ENCODE measurements at regions not wholly inside any gene's neighbourhood (a gene's known extent, or its start where the extent isn't known, plus 50 kb on each side); places are given as distances from the start of the nearest gene placed in this dataset.

DNA sequence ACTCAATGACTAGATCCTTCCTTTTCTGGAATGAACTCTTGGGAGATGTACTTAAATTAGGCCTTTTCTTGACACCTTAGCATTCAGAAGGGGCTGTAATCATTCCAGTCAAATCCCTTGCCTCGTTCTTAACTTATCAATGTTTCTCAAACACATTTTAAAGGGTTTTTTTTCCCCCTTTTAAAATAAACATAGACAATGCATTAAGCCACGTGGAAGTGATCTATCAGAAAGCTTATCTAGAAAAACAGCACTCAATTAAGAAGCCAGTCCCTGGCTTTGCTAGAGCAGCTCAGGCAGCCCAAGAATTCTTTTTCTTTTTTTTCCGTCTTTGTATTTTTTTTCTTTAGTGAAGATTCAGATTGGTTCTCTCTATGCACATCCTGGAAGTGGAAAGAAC is 118.2 kb downstream of the PCDH7 start:
- Histone ChIP-seq H3K36me3 (ENCODE audit: insufficient read depth, low read length) (no peaks in the 10 kb centered on the region), H3K4me3 (ENCODE audit: low read depth in 1 of 2, low read length in 2 of 2) (no peak overlapping the region), H3K27ac (ENCODE audit: low read depth, low read length) (no peak overlapping the region), H3K27me3 (ENCODE audit: control insufficient read depth in 1 of 2, insufficient read depth in 2 of 2, low read length in 2 of 2) (no peaks in the 10 kb centered on the region), H3K4me1 (ENCODE audit: insufficient read depth, low read length) (peaks cover 26% of the 10 kb centered on the region), H3K9ac (ENCODE audit: low read length) (no peak overlapping the region), H3K9me3 (ENCODE audit: low read length) (no peaks in the 10 kb centered on the region)

DNA sequence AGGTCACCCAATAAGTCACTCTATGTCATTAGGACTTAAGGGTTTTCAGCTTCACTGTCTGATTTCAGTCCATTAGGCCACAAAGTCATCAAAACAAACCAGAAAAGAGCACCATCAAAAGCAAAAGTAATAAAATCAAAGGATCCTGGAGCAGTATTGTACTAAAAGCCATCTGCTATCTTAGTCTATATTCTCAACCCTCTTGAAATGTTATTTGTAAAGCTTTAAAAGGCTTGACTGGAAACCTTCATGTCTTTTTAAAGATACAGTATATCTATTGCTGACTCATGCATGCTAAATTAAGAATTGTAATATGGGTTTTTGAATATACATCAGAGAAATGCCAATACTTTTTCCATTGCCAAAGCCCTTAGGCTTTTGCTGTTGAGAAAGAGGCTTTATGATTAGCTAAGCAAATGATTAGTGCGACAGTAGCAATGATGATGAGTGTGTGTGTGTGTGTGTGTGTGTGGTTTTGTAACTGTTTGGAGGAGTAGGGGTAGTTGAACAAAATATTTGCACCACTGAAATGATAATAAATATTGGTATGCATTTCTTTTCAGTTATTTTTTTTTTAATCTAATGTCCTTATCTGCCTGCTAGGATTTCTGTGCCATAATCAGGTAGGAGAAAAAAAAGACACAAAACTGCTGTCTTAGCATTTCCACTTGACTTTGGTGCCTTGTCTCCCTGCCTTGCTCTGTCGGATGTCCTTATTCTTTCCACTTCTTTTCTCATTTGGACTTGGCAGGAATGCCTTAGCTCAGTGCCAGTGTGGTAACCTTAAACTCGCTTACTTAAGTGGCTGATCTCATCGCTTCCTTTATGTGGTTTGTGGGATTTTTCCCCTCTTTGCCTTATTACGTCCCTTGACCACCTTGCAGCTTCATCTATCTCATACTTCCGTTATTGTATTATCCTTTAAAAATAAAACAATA is 119.7 kb downstream of the PCDH7 start:
- no peak overlapping the region for H3K27ac ChIP-seq (ENCODE audit: low read depth, low read length)
- peaks cover 21% of the 10 kb centered on the region for H3K4me1 ChIP-seq (ENCODE audit: insufficient read depth, low read length)
- H3K36me3 ChIP-seq (ENCODE audit: insufficient read depth, low read length), result no peaks in the 10 kb centered on the region
- H3K9me3 ChIP-seq (ENCODE audit: low read length), result no peaks in the 10 kb centered on the region
- H3K9ac ChIP-seq (ENCODE audit: low read length), result no peak overlapping the region
- H3K4me3 ChIP-seq (ENCODE audit: low read depth in 1 of 2, low read length in 2 of 2), result no peak overlapping the region
- no peaks in the 10 kb centered on the region for H3K27me3 ChIP-seq (ENCODE audit: control insufficient read depth in 1 of 2, insufficient read depth in 2 of 2, low read length in 2 of 2)

DNA sequence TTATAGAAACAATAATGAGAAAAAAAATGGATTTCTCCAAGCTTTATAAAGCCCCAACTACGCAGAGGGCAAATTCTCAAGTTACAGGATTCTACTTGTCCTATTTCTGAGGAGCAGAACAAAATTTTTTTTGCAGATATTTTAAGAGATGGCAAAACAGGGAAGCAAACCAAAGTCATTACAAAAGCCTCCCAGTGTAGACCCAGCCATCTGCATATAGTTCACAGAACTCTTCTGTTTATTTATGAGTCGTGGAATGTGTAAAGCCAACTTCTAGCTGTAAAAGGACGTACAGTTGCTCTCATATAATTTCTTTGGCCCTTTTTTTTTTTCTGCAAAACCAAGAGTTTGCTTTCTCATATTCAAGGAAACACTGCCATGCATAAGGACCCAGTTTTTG is 120.4 kb downstream of the PCDH7 start:
- Histone ChIP-seq H3K9ac (ENCODE audit: low read length) (no peak overlapping the region), H3K27me3 (ENCODE audit: control insufficient read depth in 1 of 2, insufficient read depth in 2 of 2, low read length in 2 of 2) (no peaks in the 10 kb centered on the region), H3K27ac (ENCODE audit: low read depth, low read length) (no peak overlapping the region), H3K36me3 (ENCODE audit: insufficient read depth, low read length) (no peaks in the 10 kb centered on the region), H3K4me3 (ENCODE audit: low read depth in 1 of 2, low read length in 2 of 2) (no peak overlapping the region), H3K9me3 (ENCODE audit: low read length) (no peaks in the 10 kb centered on the region), H3K4me1 (ENCODE audit: insufficient read depth, low read length) (peaks cover 16% of the 10 kb centered on the region)

DNA sequence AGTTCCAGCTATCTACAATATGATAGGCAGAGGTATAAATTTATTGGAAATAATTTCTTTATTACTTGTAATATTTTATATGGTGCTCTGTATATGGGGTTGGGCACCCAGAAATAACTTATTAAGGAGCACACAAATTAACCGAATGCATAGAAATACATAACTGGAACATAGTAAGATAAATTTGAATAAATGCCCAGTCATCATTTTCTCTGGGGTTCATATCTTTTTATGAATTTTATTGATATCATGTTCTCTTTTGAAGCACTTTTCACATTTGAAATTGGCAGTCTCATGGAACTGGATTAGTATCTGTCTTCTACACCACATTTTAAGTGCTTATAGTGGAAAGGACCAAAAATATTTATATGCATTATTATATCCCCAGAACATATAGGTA is 122.0 kb downstream of the PCDH7 start:
- no peak overlapping the region for H3K27ac ChIP-seq (ENCODE audit: low read depth, low read length)
- H3K27me3 ChIP-seq (ENCODE audit: control insufficient read depth in 1 of 2, insufficient read depth in 2 of 2, low read length in 2 of 2), result no peaks in the 10 kb centered on the region
- no peaks in the 10 kb centered on the region for H3K9me3 ChIP-seq (ENCODE audit: low read length)
- H3K36me3 ChIP-seq (ENCODE audit: insufficient read depth, low read length), result no peaks in the 10 kb centered on the region
- H3K4me3 ChIP-seq (ENCODE audit: low read depth in 1 of 2, low read length in 2 of 2), result no peak overlapping the region
- H3K9ac ChIP-seq (ENCODE audit: low read length), result no peak overlapping the region
- peaks cover 8% of the 10 kb centered on the region for H3K4me1 ChIP-seq (ENCODE audit: insufficient read depth, low read length)

DNA sequence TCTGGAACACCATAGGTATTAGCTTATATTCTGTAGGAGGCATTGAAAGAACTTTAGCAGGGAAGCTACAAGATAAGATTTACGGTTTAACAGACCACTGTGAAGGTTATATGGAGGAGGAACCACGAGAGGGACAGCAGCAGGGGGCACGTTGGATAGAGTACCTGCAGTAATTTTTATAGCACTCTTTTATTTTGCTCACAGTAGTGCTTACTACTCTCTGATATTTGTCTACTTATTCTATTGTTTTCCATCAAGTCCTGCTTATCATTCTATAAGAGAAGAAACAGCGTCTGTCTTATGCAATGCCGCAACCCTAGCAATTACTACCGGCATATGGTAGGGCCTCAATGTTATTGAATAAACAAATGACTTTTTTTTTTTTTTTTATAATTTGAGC is 122.5 kb downstream of the PCDH7 start:
- no peaks in the 10 kb centered on the region for H3K27me3 ChIP-seq (ENCODE audit: control insufficient read depth in 1 of 2, insufficient read depth in 2 of 2, low read length in 2 of 2)
- no peak overlapping the region for H3K27ac ChIP-seq (ENCODE audit: low read depth, low read length)
- H3K4me1 ChIP-seq (ENCODE audit: insufficient read depth, low read length), result peaks cover 5% of the 10 kb centered on the region
- no peaks in the 10 kb centered on the region for H3K36me3 ChIP-seq (ENCODE audit: insufficient read depth, low read length)
- H3K4me3 ChIP-seq (ENCODE audit: low read depth in 1 of 2, low read length in 2 of 2), result no peak overlapping the region
- H3K9me3 ChIP-seq (ENCODE audit: low read length), result no peaks in the 10 kb centered on the region
- H3K9ac ChIP-seq (ENCODE audit: low read length), result no peak overlapping the region

DNA sequence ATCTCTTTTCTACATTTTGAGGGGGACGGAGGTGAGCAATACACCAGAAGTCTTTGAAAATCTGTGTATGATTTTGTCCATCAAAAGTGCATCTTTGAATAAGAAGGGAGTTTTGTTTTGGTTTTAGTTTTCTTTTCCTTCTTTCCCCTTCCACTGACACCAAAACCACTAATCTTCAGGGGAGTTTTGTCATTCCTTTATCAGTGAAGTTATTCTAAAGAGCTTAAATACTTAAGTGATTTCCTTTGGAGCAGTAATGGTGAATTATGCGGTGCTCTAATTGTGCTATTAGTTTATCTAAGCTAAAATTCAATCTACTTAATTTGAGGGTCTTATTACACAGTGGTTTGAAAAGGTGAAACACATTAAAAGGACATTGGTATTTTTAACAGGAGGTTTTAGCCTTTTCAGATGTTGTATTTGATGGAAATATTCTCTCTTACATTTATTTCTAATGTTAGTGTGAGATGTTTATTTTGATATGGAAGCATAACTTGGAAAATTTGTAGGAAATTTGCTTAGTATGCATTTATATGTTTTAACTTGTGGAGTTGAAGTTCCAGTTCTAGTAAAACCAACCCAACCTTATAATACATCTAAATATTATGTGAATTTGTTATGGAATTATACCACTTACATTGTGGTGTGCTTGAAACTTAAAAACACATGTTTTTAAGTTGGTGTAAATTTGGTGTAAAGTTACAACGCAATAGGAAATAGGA is 124.9 kb downstream of the PCDH7 start:
- no peak overlapping the region for H3K9ac ChIP-seq (ENCODE audit: low read length)
- H3K27ac ChIP-seq (ENCODE audit: low read depth, low read length), result no peak overlapping the region
- no peak overlapping the region for H3K4me3 ChIP-seq (ENCODE audit: low read depth in 1 of 2, low read length in 2 of 2)
- no peaks in the 10 kb centered on the region for H3K27me3 ChIP-seq (ENCODE audit: control insufficient read depth in 1 of 2, insufficient read depth in 2 of 2, low read length in 2 of 2)
- no peaks in the 10 kb centered on the region for H3K9me3 ChIP-seq (ENCODE audit: low read length)
- no peaks in the 10 kb centered on the region for H3K36me3 ChIP-seq (ENCODE audit: insufficient read depth, low read length)
- H3K4me1 ChIP-seq (ENCODE audit: insufficient read depth, low read length), result peaks cover 16% of the 10 kb centered on the region

DNA sequence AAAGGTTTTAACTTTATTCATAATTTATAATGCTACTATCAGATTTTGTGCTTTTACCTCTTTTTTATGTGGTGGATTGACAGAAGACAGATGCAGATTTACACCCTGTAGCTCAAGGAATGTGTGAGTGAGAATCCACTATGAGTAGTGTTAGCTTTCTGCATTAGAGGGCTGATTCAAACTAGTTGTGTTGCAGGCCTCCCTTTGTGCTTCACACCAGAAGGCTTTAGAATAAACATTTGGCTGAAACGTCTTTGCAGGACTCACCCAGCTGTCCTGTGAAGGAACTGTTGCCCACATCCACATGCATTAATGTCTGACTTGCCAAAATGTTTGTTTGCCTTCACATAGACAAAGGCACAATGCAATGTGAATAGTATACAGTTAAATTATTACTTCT is 127.0 kb downstream of the PCDH7 start:
- peaks cover 16% of the 10 kb centered on the region for H3K4me1 ChIP-seq (ENCODE audit: insufficient read depth, low read length)
- H3K9me3 ChIP-seq (ENCODE audit: low read length), result no peaks in the 10 kb centered on the region
- no peaks in the 10 kb centered on the region for H3K27me3 ChIP-seq (ENCODE audit: control insufficient read depth in 1 of 2, insufficient read depth in 2 of 2, low read length in 2 of 2)
- H3K9ac ChIP-seq (ENCODE audit: low read length), result no peak overlapping the region
- H3K36me3 ChIP-seq (ENCODE audit: insufficient read depth, low read length), result no peaks in the 10 kb centered on the region
- no peak overlapping the region for H3K27ac ChIP-seq (ENCODE audit: low read depth, low read length)
- no peak overlapping the region for H3K4me3 ChIP-seq (ENCODE audit: low read depth in 1 of 2, low read length in 2 of 2)

DNA sequence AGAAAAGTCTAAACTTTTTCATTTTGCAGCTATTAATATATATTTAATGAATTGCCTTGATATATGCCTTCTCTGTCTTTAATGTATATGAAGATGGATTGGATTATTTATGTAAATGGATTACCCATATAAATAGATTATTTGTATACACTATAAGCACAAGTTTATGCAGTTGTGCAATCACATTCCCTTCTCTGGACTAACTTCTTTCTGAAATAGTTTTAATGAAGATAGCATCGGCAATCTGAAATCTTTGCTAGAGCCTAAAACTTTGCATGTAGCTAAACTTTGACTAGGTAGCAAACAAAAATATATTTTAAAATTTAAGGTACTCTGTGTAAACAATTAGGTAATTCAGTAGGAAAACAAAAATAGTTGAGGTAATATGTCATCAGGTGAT is 127.8 kb downstream of the PCDH7 start:
- no peak overlapping the region for H3K27ac ChIP-seq (ENCODE audit: low read depth, low read length)
- no peak overlapping the region for H3K9ac ChIP-seq (ENCODE audit: low read length)

DNA sequence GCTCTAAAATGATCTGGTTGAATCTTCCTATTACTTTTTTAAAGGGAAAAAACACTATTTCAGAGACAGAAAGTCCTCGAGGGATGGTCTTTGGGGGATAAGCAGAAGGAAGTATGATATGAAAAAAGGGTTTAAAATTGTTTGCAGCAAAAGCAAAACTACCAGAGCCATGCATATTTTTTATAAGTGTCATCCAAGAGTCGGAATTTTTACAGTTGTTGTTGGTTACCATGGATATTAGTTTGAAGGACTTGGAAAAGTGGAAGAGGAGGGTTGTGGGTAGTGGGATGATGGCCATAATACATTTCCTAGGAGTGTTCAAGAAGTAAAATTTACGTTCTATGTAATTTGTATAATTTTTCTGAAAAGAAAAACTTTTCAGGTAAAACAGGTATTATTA is 134.4 kb downstream of the PCDH7 start:
- Histone ChIP-seq H3K27me3 (ENCODE audit: control insufficient read depth in 1 of 2, insufficient read depth in 2 of 2, low read length in 2 of 2) (no peaks in the 10 kb centered on the region), H3K27ac (ENCODE audit: low read depth, low read length) (no peak overlapping the region), H3K9ac (ENCODE audit: low read length) (no peak overlapping the region), H3K4me1 (ENCODE audit: insufficient read depth, low read length) (peaks cover 30% of the 10 kb centered on the region), H3K9me3 (ENCODE audit: low read length) (no peaks in the 10 kb centered on the region), H3K4me3 (ENCODE audit: low read depth in 1 of 2, low read length in 2 of 2) (no peak overlapping the region), H3K36me3 (ENCODE audit: insufficient read depth, low read length) (no peaks in the 10 kb centered on the region)

More for the DNA sequence above, 127.8 kb downstream of the PCDH7 start:
- H3K4me3 ChIP-seq (ENCODE audit: low read depth in 1 of 2, low read length in 2 of 2), result no peak overlapping the region
- H3K27me3 ChIP-seq (ENCODE audit: control insufficient read depth in 1 of 2, insufficient read depth in 2 of 2, low read length in 2 of 2), result no peaks in the 10 kb centered on the region
- H3K4me1 ChIP-seq (ENCODE audit: insufficient read depth, low read length), result peaks cover 16% of the 10 kb centered on the region
- no peaks in the 10 kb centered on the region for H3K36me3 ChIP-seq (ENCODE audit: insufficient read depth, low read length)
- no peaks in the 10 kb centered on the region for H3K9me3 ChIP-seq (ENCODE audit: low read length)

DNA sequence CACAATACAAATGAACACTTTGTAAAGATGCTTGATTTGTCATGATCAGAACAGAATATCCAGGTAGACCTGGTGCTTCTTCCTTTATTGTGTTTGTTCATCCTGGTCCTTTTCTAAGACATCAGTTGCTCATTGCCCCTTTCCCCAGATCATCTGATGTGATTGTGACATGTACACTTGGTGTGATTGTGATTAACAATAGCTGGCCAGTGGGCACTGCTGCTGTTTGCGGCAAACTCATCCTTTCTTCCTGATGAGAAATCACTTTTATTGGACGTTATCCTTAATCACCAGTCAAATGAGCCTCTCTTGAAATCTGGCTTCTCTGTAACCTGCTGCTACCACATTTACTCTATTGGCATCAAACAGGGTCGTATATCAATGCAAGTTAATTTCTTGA is 135.1 kb downstream of the PCDH7 start:
- Histone ChIP-seq H3K4me1 (ENCODE audit: insufficient read depth, low read length) (peaks cover 30% of the 10 kb centered on the region), H3K9me3 (ENCODE audit: low read length) (no peaks in the 10 kb centered on the region), H3K4me3 (ENCODE audit: low read depth in 1 of 2, low read length in 2 of 2) (no peak overlapping the region), H3K9ac (ENCODE audit: low read length) (no peak overlapping the region), H3K27ac (ENCODE audit: low read depth, low read length) (no peak overlapping the region), H3K36me3 (ENCODE audit: insufficient read depth, low read length) (no peaks in the 10 kb centered on the region), H3K27me3 (ENCODE audit: control insufficient read depth in 1 of 2, insufficient read depth in 2 of 2, low read length in 2 of 2) (no peaks in the 10 kb centered on the region)

DNA sequence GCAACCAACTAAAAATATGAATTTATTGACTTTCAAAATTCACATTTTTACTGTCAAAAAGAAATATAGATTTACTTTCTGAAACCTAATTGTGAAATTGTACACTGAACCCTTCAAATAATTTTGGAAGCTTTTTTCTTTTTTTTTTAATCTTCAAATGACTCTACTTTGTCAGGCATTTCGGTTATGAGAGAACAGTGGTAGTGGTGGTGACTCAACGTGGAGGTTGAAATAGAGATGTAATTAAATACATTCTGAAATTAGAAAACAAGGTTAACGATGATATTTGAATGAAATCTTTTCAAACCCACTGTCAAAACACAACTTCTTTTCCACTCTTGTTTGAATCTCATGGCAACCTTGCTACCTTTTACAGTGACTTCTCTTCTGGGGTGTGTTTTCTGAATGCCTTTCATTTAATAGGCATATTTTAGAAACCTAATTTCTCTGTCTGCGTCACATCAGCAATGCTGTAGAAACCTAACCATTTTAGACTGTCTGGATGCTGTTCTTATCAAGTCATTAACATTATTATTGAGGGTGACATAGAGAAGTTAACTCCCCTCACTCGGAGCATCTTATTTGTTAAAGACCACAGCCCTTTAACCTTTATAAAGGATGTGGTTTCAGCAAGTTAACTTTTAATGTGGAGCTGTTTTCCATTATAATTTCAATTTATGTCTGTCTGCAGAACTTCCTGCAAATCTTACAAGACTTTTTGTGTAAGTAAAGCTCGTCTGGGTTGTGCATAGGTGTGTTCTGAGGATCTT is 136.8 kb downstream of the PCDH7 start:
- Histone ChIP-seq H3K27ac (ENCODE audit: low read depth, low read length) (peak overlapping the region; percentile 3), H3K4me3 (ENCODE audit: low read depth in 1 of 2, low read length in 2 of 2) (no peak overlapping the region), H3K27me3 (ENCODE audit: control insufficient read depth in 1 of 2, insufficient read depth in 2 of 2, low read length in 2 of 2) (no peaks in the 10 kb centered on the region), H3K4me1 (ENCODE audit: insufficient read depth, low read length) (peaks cover 34% of the 10 kb centered on the region), H3K36me3 (ENCODE audit: insufficient read depth, low read length) (no peaks in the 10 kb centered on the region), H3K9me3 (ENCODE audit: low read length) (no peaks in the 10 kb centered on the region), H3K9ac (ENCODE audit: low read length) (no peak overlapping the region)
